Neural cell (in vitro differentiated cells): ENCODE measurements at regions not wholly inside any gene's neighbourhood (a gene's known extent, or its start where the extent isn't known, plus 50 kb on each side); places are given as distances from the start of the nearest gene placed in this dataset.

Source experiments
- H2AFZ ChIP-seq: fragments of 200-600, 300-800 bp; sonication (generic), shearing (Covaris generic); 2 replicates; pipeline ENCODE4 v1.6.0; 2014; ENCODE audit warnings: low read depth, mild to moderate bottlenecking, antibody characterized with exemption, low read length, moderate library complexity
- H3F3A ChIP-seq: fragments of 200-600 bp; shearing (Covaris generic); 2 replicates; pipeline ENCODE4 v1.6.1; 2016; ENCODE audit warnings: mild to moderate bottlenecking, moderate library complexity, mixed read lengths, antibody characterized with exemption, low read length; ENCODE audit not compliant: insufficient read depth, poor library complexity, severe bottlenecking
- H3K27ac ChIP-seq: fragments of 200-600, 300-800 bp; sonication (generic), shearing (Covaris generic); 2 replicates; pipeline ENCODE4 v1.5.1; 2014; ENCODE audit warnings: mild to moderate bottlenecking, low read length, moderate library complexity
- H3K27me3 ChIP-seq: fragments of 300-800, 200-600 bp; sonication (generic), shearing (Covaris generic); 2 replicates; pipeline ENCODE4 v1.6.0; 2014; ENCODE audit warnings: mild to moderate bottlenecking, low read depth, low read length, moderate library complexity; ENCODE audit not compliant: insufficient read depth
- H3K36me3 ChIP-seq: fragments of 300-800, 200-600 bp; sonication (generic), shearing (Covaris generic); 2 replicates; pipeline ENCODE4 v1.5.1; 2014; ENCODE audit warnings: mild to moderate bottlenecking, antibody characterized with exemption, low read length, moderate library complexity; ENCODE audit not compliant: insufficient read depth
- H3K4me2 ChIP-seq: fragments of 300-800, 200-600 bp; sonication (generic), shearing (Covaris generic); 2 replicates; pipeline ENCODE4 v1.6.0; 2014; ENCODE audit warnings: mild to moderate bottlenecking, low read length
- H3K4me3 ChIP-seq: fragments of 300-800, 200-600 bp; sonication (generic), shearing (Covaris generic); 2 replicates; pipeline ENCODE4 v1.5.1; 2014; ENCODE audit warnings: mild to moderate bottlenecking, low read length, moderate library complexity
- H3K79me2 ChIP-seq: fragments of 200-600 bp; shearing (Covaris generic); replicated peaks from 2 replicates; pipeline ENCODE4 v1.6.0; 2014; ENCODE audit warnings: mild to moderate bottlenecking, low read length, moderate library complexity; ENCODE audit not compliant: insufficient read depth
- H3K9ac ChIP-seq: fragments of 300-800, 200-600 bp; sonication (generic), shearing (Covaris generic); 2 replicates; pipeline ENCODE4 v1.6.1; 2016; ENCODE audit warnings: mild to moderate bottlenecking, low read length, mixed read lengths
- H3K9me2 ChIP-seq: fragments of 200-600 bp; shearing (Covaris generic); 2 replicates; pipeline ENCODE4 v1.6.1; 2016; ENCODE audit warnings: mild to moderate bottlenecking, low read length, mixed read lengths; ENCODE audit not compliant: insufficient read depth
- H3K9me3 ChIP-seq: fragments of 200-600, 300-800 bp; sonication (generic), shearing (Covaris generic); 2 replicates; pipeline ENCODE4 v1.6.1; 2016; ENCODE audit warnings: mild to moderate bottlenecking, mixed run types, low read length, moderate library complexity, mixed read lengths
- H4K20me1 ChIP-seq: fragments of 200-600 bp; shearing (Covaris generic); 2 replicates; pipeline ENCODE4 v1.6.1; 2016; ENCODE audit warnings: mild to moderate bottlenecking, mixed run types; ENCODE audit not compliant: insufficient read depth
- EP300 ChIP-seq: fragments of 450-650 bp; conservative IDR thresholded peaks from 2 replicates; pipeline ENCODE4 v1.6.1; 2014; ENCODE audit warnings: antibody characterized with exemption, mild to moderate bottlenecking, moderate library complexity; ENCODE audit not compliant: poor library complexity, severe bottlenecking
- EZH2 ChIP-seq: fragments of 200-600, 300-800 bp; shearing (Covaris generic), sonication (generic); IDR thresholded peaks from 2 replicates; pipeline ENCODE4 v1.6.1; 2014; ENCODE audit warnings: antibody characterized with exemption, low read length, borderline replicate concordance, mild to moderate bottlenecking; ENCODE audit not compliant: insufficient read depth, poor library complexity, severe bottlenecking
- MXI1 ChIP-seq: fragments of 450-650 bp; conservative IDR thresholded peaks from 2 replicates; pipeline ENCODE4 v1.6.1; 2014; ENCODE audit warnings: antibody characterized with exemption, mild to moderate bottlenecking; ENCODE audit not compliant: poor library complexity, severe bottlenecking
- POLR2AphosphoS5 ChIP-seq: IDR thresholded peaks from 2 replicates; pipeline ENCODE4 v1.6.1; 2012
- RAD21 ChIP-seq: fragments of 450-650 bp; conservative IDR thresholded peaks from 2 replicates; pipeline ENCODE4 v1.6.1; 2014; ENCODE audit warnings: antibody characterized with exemption, mild to moderate bottlenecking, moderate library complexity
- SMC3 ChIP-seq: fragments of 450-650 bp; conservative IDR thresholded peaks from 2 replicates; pipeline ENCODE4 v1.6.1; 2014; ENCODE audit warnings: antibody characterized with exemption, mild to moderate bottlenecking, moderate library complexity; ENCODE audit not compliant: poor library complexity
- TAF1 ChIP-seq: IDR thresholded peaks from 2 replicates; pipeline ENCODE4 v1.6.1; 2012; ENCODE audit warnings: low read depth
- TF ChIP-seq, protein P1 (sequence below): fragments of 450-650 bp; IDR thresholded peaks from 2 replicates; pipeline ENCODE4 v1.5.1; 2014; ENCODE audit warnings: antibody characterized with exemption, mild to moderate bottlenecking, moderate library complexity; ENCODE audit not compliant: poor library complexity, severe bottlenecking
- TF ChIP-seq, protein P2 (sequence below): IDR thresholded peaks from 2 replicates; pipeline ENCODE4 v1.6.1; 2012; ENCODE audit warnings: borderline replicate concordance

DNA sequence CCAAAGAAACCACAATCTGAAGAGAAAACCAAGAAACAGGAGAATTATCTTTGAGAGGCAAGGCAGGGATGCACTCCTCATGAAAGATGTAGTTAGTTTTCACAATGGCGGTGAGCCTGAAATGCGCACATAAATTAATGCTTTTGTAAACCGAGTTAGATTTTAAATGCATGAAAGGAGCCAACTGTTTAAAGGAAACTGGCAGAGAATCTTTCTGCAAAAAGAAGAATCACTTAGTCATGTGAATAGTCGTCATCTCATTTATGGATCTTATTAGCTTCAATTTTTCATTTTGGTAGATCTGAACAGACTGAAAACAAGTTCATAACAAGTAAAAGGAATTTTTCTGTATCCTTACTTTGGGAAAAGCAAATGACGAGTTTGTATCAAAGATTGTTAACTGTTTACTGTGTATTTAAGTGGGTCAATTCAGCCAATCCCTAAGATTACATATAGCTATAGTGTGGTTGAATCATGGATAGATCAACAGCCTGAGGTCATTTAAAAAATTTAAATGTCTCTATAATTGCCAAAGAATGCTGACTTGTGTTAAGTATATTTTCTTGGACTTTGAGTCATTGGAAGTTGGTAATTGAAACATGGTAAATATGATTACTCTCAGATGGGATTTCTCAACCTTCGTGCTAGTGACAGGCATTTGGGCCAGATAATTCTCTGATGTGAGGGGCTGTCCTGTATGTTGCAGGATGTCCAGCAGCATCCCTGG is 226.6 kb upstream of the KAZN start:
- TF ChIP-seq EP300 (no peak), RAD21 (no peak), POLR2AphosphoS5 (no peak), SMC3 (no peak), TAF1 (no peak), EZH2 (no peak), MXI1 (no peak)
- TF ChIP-seq, protein P1, sequence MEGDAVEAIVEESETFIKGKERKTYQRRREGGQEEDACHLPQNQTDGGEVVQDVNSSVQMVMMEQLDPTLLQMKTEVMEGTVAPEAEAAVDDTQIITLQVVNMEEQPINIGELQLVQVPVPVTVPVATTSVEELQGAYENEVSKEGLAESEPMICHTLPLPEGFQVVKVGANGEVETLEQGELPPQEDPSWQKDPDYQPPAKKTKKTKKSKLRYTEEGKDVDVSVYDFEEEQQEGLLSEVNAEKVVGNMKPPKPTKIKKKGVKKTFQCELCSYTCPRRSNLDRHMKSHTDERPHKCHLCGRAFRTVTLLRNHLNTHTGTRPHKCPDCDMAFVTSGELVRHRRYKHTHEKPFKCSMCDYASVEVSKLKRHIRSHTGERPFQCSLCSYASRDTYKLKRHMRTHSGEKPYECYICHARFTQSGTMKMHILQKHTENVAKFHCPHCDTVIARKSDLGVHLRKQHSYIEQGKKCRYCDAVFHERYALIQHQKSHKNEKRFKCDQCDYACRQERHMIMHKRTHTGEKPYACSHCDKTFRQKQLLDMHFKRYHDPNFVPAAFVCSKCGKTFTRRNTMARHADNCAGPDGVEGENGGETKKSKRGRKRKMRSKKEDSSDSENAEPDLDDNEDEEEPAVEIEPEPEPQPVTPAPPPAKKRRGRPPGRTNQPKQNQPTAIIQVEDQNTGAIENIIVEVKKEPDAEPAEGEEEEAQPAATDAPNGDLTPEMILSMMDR, result no peak
- TF ChIP-seq, protein P2, sequence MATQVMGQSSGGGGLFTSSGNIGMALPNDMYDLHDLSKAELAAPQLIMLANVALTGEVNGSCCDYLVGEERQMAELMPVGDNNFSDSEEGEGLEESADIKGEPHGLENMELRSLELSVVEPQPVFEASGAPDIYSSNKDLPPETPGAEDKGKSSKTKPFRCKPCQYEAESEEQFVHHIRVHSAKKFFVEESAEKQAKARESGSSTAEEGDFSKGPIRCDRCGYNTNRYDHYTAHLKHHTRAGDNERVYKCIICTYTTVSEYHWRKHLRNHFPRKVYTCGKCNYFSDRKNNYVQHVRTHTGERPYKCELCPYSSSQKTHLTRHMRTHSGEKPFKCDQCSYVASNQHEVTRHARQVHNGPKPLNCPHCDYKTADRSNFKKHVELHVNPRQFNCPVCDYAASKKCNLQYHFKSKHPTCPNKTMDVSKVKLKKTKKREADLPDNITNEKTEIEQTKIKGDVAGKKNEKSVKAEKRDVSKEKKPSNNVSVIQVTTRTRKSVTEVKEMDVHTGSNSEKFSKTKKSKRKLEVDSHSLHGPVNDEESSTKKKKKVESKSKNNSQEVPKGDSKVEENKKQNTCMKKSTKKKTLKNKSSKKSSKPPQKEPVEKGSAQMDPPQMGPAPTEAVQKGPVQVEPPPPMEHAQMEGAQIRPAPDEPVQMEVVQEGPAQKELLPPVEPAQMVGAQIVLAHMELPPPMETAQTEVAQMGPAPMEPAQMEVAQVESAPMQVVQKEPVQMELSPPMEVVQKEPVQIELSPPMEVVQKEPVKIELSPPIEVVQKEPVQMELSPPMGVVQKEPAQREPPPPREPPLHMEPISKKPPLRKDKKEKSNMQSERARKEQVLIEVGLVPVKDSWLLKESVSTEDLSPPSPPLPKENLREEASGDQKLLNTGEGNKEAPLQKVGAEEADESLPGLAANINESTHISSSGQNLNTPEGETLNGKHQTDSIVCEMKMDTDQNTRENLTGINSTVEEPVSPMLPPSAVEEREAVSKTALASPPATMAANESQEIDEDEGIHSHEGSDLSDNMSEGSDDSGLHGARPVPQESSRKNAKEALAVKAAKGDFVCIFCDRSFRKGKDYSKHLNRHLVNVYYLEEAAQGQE, result no peak
- Histone ChIP-seq H3K9me3 (no peaks in the 10 kb centered on the region), H3K27me3 (no peaks in the 10 kb centered on the region), H3K9ac (no peak overlapping the region), H2AFZ (no peak overlapping the region), H3K4me2 (no peak overlapping the region), H3K27ac (no peak overlapping the region), H3K9me2 (no peaks in the 10 kb centered on the region), H3F3A (no peaks in the 10 kb centered on the region), H3K79me2 (no peaks in the 10 kb centered on the region), H4K20me1 (no peaks in the 10 kb centered on the region), H3K36me3 (no peaks in the 10 kb centered on the region), H3K4me3 (no peak overlapping the region)

DNA sequence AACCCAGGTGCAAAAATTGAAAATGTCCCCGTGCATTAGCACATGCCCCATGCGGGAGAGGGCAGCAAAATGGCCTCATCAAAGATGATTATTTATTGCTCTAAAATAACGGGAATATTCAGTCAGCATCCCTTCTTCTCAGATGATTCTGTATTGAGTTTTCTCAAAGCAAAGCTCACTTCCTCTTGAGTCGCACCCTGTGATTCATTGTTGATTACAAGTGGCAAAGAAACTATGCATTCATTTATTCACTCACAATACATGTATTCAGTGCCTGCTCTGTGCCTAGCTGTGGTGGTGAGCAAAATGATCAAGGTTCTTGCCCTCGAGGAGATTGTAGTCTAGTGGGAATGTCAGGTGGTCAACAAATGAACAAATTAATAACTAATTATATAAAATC is 226.0 kb upstream of the KAZN start:
- Histone ChIP-seq H3K4me3 (no peak overlapping the region), H3F3A (no peaks in the 10 kb centered on the region), H3K79me2 (no peaks in the 10 kb centered on the region), H2AFZ (no peak overlapping the region), H3K9ac (no peak overlapping the region), H4K20me1 (no peaks in the 10 kb centered on the region), H3K27ac (no peak overlapping the region), H3K9me3 (no peaks in the 10 kb centered on the region), H3K27me3 (no peaks in the 10 kb centered on the region), H3K4me2 (no peak overlapping the region), H3K36me3 (no peaks in the 10 kb centered on the region), H3K9me2 (no peaks in the 10 kb centered on the region)
- TF ChIP-seq POLR2AphosphoS5 (no peak), TAF1 (no peak), EZH2 (no peak), SMC3 (no peak), MXI1 (no peak), RAD21 (no peak)
- TF ChIP-seq, protein P1, result no peak
- TF ChIP-seq, protein P2, result no peak
